DND-41 (cell line): ENCODE measurements at regions not wholly inside any gene's neighbourhood (a gene's known extent, or its start where the extent isn't known, plus 50 kb on each side); places are given as distances from the start of the nearest gene placed in this dataset.

Experiments
- EZH2 ChIP-seq: IDR thresholded peaks from 3 replicates; pipeline ENCODE4 v1.6.1; 2012; ENCODE audit warnings: borderline replicate concordance, low read depth, mild to moderate bottlenecking, moderate library complexity, low read length, inconsistent platforms; ENCODE audit not compliant: severe bottlenecking
- TF ChIP-seq, protein P1 (sequence below): IDR thresholded peaks from 2 replicates; pipeline ENCODE4 v1.5.1; 2012; ENCODE audit warnings: borderline replicate concordance, low read length, moderate library complexity, mild to moderate bottlenecking; ENCODE audit not compliant: poor library complexity, severe bottlenecking; ENCODE audit errors: extremely low read depth

DNA sequence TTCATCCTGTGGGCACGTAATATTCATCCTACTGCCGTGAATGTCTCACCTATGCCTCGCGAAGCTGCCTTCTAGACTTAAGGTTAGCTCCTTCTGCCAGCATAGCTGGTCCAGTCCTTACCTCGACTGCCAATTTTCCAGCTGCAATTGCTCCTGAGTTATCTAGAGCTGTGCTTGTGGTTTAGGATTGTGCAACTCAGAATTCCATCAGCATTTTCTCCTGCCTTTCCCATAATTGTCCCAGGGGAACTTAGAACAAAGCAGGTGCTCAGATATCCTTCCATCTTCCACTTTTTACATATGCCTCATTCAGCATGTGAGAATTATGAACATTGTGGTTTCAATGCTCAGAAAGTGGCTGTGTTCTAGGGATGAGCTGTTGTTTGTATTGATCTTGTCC is 131.4 kb upstream of the ADGRL3 start:
- TF ChIP-seq, protein P1, sequence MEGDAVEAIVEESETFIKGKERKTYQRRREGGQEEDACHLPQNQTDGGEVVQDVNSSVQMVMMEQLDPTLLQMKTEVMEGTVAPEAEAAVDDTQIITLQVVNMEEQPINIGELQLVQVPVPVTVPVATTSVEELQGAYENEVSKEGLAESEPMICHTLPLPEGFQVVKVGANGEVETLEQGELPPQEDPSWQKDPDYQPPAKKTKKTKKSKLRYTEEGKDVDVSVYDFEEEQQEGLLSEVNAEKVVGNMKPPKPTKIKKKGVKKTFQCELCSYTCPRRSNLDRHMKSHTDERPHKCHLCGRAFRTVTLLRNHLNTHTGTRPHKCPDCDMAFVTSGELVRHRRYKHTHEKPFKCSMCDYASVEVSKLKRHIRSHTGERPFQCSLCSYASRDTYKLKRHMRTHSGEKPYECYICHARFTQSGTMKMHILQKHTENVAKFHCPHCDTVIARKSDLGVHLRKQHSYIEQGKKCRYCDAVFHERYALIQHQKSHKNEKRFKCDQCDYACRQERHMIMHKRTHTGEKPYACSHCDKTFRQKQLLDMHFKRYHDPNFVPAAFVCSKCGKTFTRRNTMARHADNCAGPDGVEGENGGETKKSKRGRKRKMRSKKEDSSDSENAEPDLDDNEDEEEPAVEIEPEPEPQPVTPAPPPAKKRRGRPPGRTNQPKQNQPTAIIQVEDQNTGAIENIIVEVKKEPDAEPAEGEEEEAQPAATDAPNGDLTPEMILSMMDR, result no peak
- no peak for TF ChIP-seq EZH2
